NCI-H748 (cell line): ENCODE measurements at regions not wholly inside any gene's neighbourhood (a gene's known extent, or its start where the extent isn't known, plus 50 kb on each side); places are given as distances from the start of the nearest gene placed in this dataset.

Experiments
- DNase-seq: peaks from one replicate; lab custom pipeline; 2025; ENCODE audit not compliant: unreplicated experiment; lab: John Stamatoyannopoulos, UW

- no peak for DNase-seq
Observed at GRCh38 chr11:69904161-69904973, 85.2 kb upstream of the FGF3 start.

GRCh38 chr11:69904974-69905535 lies 85.8 kb upstream of the FGF3 start:
- no peak for DNase-seq

- no peak for DNase-seq
Observed at GRCh38 chr11:69905611-69906452, 86.6 kb upstream of the FGF3 start.

GRCh38 chr11:69906453-69906907 lies 87.3 kb upstream of the FGF3 start:
- DNase-seq = no peak

- DNase-seq = no peak
Observed at GRCh38 chr11:69907611-69908010, 88.4 kb upstream of the FGF3 start.

GRCh38 chr11:69908511-69909220 lies 89.5 kb upstream of the FGF3 start:
- no peak for DNase-seq

- no peak for DNase-seq
Observed at GRCh38 chr11:69909561-69910518, 90.6 kb upstream of the FGF3 start.

GRCh38 chr11:69910519-69911309 lies 91.5 kb upstream of the FGF3 start:
- DNase-seq = no peak

GRCh38 chr11:69911310-69912160 lies 92.3 kb upstream of the FGF3 start:
- DNase-seq = no peak

- DNase-seq = no peak
Observed at GRCh38 chr11:69912161-69912910, 93.1 kb upstream of the FGF3 start.

- DNase-seq = no peak
Observed at GRCh38 chr11:69912911-69913451, 93.8 kb upstream of the FGF3 start.

GRCh38 chr11:69913591-69914285 lies 94.5 kb upstream of the FGF3 start:
- no peak for DNase-seq

- no peak for DNase-seq
Observed at GRCh38 chr11:69914286-69915150, 95.3 kb upstream of the FGF3 start.

GRCh38 chr11:69915151-69915500 lies 95.9 kb upstream of the FGF3 start:
- DNase-seq = no peak

- DNase-seq = peak; percentile 74
Observed at GRCh38 chr11:69915501-69916250, 96.5 kb upstream of the FGF3 start.
